Keratinocyte (primary cell): ENCODE measurements at regions not wholly inside any gene's neighbourhood (a gene's known extent, or its start where the extent isn't known, plus 50 kb on each side); places are given as distances from the start of the nearest gene placed in this dataset.

Experiments
- DNase-seq: peaks from one replicate; pipeline ENCODE4 v3.0.0-alpha.2; 2011; ENCODE audit warnings: low read depth, missing footprints, low spot score
- FAIRE-seq: peaks from 2 replicates; lab custom pipeline; 2011; peaks lifted over from hg19 to GRCh38; lab: Jason Lieb, UNC
- H2AFZ ChIP-seq: 2 replicates; pipeline ENCODE4 v1.6.0; 2012; ENCODE audit warnings: low read length, control low read depth, inconsistent platforms; ENCODE audit not compliant: control insufficient read depth
- H3K27ac ChIP-seq: 2 replicates; pipeline ENCODE4 v1.5.1; 2011; ENCODE audit warnings: low read length; ENCODE audit not compliant: control insufficient read depth, insufficient read depth
- H3K27me3 ChIP-seq: 3 replicates; pipeline ENCODE4 v1.6.0; 2011; ENCODE audit warnings: low read length; ENCODE audit not compliant: control insufficient read depth, insufficient read depth; ENCODE audit errors: extremely low read depth
- H3K36me3 ChIP-seq, 2 experiments: 2 replicates in 1 of 2; 3 replicates in 1 of 2; pipeline ENCODE4 v1.5.1; 2011; ENCODE audit warnings: low read length in 2 of 2, mild to moderate bottlenecking in 1 of 2; ENCODE audit not compliant: control insufficient read depth in 2 of 2, insufficient read depth in 2 of 2; ENCODE audit errors: extremely low read depth in 1 of 2
- H3K4me1 ChIP-seq: 3 replicates; pipeline ENCODE4 v1.5.1; 2011; ENCODE audit warnings: low read length; ENCODE audit not compliant: control insufficient read depth, insufficient read depth; ENCODE audit errors: extremely low read depth
- H3K4me2 ChIP-seq: 3 replicates; pipeline ENCODE4 v1.6.0; 2011; ENCODE audit warnings: low read depth, low read length; ENCODE audit not compliant: control insufficient read depth, insufficient read depth; ENCODE audit errors: extremely low read depth
- H3K4me3 ChIP-seq, 3 experiments: fragments of 200-600 bp in 1 of 3; sonication (generic) in 1 of 3; 2 replicates in 2 of 3; 3 replicates in 1 of 3; pipeline ENCODE4 v1.5.1; 2011 to 2016; ENCODE audit warnings: low read length in 3 of 3, mild to moderate bottlenecking in 3 of 3, control low read depth in 2 of 3, inconsistent platforms in 1 of 3, low read depth in 1 of 3, mixed read lengths in 1 of 3, mixed run types in 1 of 3, moderate library complexity in 1 of 3; ENCODE audit not compliant: control insufficient read depth in 2 of 3, insufficient read depth in 2 of 3; ENCODE audit errors: extremely low read depth in 1 of 3
- H3K79me2 ChIP-seq: 2 replicates; pipeline ENCODE4 v1.6.0; 2012; ENCODE audit warnings: low read length; ENCODE audit not compliant: control insufficient read depth, insufficient read depth
- H3K9ac ChIP-seq: 3 replicates; pipeline ENCODE4 v1.6.0; 2011; ENCODE audit warnings: low read length; ENCODE audit not compliant: control insufficient read depth, insufficient read depth; ENCODE audit errors: extremely low read depth
- H3K9me1 ChIP-seq: 3 replicates; pipeline ENCODE4 v1.6.0; 2011; ENCODE audit warnings: low read length; ENCODE audit not compliant: control insufficient read depth, insufficient read depth; ENCODE audit errors: extremely low read depth
- H3K9me3 ChIP-seq: 2 replicates; pipeline ENCODE4 v1.5.1; 2012; ENCODE audit warnings: low read depth, low read length; ENCODE audit not compliant: control insufficient read depth
- H4K20me1 ChIP-seq: 3 replicates; pipeline ENCODE4 v1.6.0; 2011; ENCODE audit warnings: low read length; ENCODE audit not compliant: control insufficient read depth, insufficient read depth; ENCODE audit errors: extremely low read depth
- EZH2 ChIP-seq: IDR thresholded peaks from one replicate; pipeline ENCODE4 v1.6.1; 2012; ENCODE audit warnings: inconsistent platforms, mild to moderate bottlenecking, low read length, moderate library complexity
- dilution Hi-C: fragments of 300-500 bp; cut with MboI; formaldehyde crosslinking; loops from one replicate; pipeline ENCODE4 v1.7.0; 2020; ENCODE audit warnings: low sequenced_read_pairs; ENCODE audit not compliant: extremely low pct_ligation_motif_present
- TF ChIP-seq, protein P1 (sequence below), 3 experiments: IDR thresholded peaks in 1 of 3; conservative IDR thresholded peaks in 1 of 3; optimal IDR thresholded peaks in 1 of 3; 2 replicates in 2 of 3; 3 replicates in 1 of 3; pipeline versions ENCODE3 to v1.5.1; 2011; ENCODE audit warnings: low read length in 3 of 3, mild to moderate bottlenecking in 3 of 3, moderate library complexity in 2 of 3, control low read depth in 1 of 3, inconsistent platforms in 1 of 3; ENCODE audit not compliant: insufficient read depth in 2 of 3; ENCODE audit errors: extremely low read depth in 1 of 3

DNA sequence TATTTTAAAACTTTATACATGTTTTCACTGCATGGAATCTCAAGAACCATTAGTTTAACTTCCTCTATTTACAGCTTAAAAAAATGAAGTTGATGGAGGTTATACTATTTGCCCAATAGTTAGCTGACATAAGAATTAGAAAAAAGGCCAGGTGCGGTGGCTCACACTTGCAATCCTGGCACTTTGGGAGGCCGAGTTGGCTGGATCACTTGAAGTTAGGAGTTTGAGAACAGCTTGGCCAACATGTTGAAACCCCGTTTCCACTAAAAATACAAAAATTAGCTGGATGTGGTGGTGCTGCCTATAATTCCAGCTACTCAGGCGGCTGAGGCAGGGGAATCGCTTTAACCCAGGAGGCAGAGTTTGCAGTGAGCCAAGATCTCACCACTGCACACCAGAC, 125.1 kb upstream of the CDH19 start:
- no peak for FAIRE-seq
- DNase-seq, result no peak
- H3K36me3 ChIP-seq, result no peaks in the 10 kb centered on the region
- H3K9me3 ChIP-seq, result no peaks in the 10 kb centered on the region
- H2AFZ ChIP-seq, result no peak overlapping the region
- no peak overlapping the region for H3K27ac ChIP-seq
- no peak overlapping the region for H3K9ac ChIP-seq
- no peaks in the 10 kb centered on the region for H3K79me2 ChIP-seq
- H3K9me1 ChIP-seq, result no peaks in the 10 kb centered on the region
- no peaks in the 10 kb centered on the region for H4K20me1 ChIP-seq
- H3K27me3 ChIP-seq, result no peaks in the 10 kb centered on the region
- H3K4me3 ChIP-seq, result no peak overlapping the region
- dilution Hi-C loops, result no loop called here
- H3K4me2 ChIP-seq, result no peak overlapping the region
- no peaks in the 10 kb centered on the region for H3K4me1 ChIP-seq
- TF ChIP-seq, protein P1, sequence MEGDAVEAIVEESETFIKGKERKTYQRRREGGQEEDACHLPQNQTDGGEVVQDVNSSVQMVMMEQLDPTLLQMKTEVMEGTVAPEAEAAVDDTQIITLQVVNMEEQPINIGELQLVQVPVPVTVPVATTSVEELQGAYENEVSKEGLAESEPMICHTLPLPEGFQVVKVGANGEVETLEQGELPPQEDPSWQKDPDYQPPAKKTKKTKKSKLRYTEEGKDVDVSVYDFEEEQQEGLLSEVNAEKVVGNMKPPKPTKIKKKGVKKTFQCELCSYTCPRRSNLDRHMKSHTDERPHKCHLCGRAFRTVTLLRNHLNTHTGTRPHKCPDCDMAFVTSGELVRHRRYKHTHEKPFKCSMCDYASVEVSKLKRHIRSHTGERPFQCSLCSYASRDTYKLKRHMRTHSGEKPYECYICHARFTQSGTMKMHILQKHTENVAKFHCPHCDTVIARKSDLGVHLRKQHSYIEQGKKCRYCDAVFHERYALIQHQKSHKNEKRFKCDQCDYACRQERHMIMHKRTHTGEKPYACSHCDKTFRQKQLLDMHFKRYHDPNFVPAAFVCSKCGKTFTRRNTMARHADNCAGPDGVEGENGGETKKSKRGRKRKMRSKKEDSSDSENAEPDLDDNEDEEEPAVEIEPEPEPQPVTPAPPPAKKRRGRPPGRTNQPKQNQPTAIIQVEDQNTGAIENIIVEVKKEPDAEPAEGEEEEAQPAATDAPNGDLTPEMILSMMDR (optimal IDR thresholded peaks at IDR 0.05 in 1 of 3, IDR thresholded peaks at IDR 0.05 in 1 of 3, conservative IDR thresholded peaks at IDR 0.05 in 1 of 3; ENCODE audit: extremely low read depth in 1 of 3, insufficient read depth in 2 of 3, low read length in 3 of 3), result no peak
- no peak for TF ChIP-seq EZH2

DNA sequence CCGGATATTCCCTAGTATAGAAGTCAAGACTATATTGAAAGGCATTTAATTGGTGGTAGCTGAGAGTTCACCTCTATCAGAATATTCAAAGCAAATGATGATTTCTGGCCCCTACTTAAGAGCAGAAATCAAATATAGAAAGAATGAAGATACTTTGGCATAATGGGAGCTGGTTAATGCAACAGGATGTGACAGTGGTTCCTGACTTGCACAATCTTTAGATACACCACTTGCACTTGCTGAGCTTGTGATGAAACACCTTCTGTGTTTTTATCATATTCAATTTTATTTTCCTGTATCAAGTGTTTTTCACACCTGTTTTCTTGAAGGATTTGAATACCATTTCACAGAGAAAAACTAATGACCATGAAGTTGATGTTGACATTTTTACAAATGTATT, 124.1 kb upstream of the CDH19 start:
- FAIRE-seq (no peak), DNase-seq (no peak)
- H3K36me3 ChIP-seq, result no peaks in the 10 kb centered on the region
- dilution Hi-C loops, result no loop called here
- no peak overlapping the region for H3K4me3 ChIP-seq
- no peaks in the 10 kb centered on the region for H3K79me2 ChIP-seq
- H3K4me2 ChIP-seq, result no peak overlapping the region
- H3K27ac ChIP-seq, result no peak overlapping the region
- no peak overlapping the region for H3K9ac ChIP-seq
- H3K27me3 ChIP-seq, result no peaks in the 10 kb centered on the region
- H3K9me3 ChIP-seq, result no peaks in the 10 kb centered on the region
- no peaks in the 10 kb centered on the region for H3K4me1 ChIP-seq
- H4K20me1 ChIP-seq, result no peaks in the 10 kb centered on the region
- no peak overlapping the region for H2AFZ ChIP-seq
- TF ChIP-seq, protein P1 (optimal IDR thresholded peaks at IDR 0.05 in 1 of 3, IDR thresholded peaks at IDR 0.05 in 1 of 3, conservative IDR thresholded peaks at IDR 0.05 in 1 of 3; ENCODE audit: extremely low read depth in 1 of 3, insufficient read depth in 2 of 3, low read length in 3 of 3), result no peak
- TF ChIP-seq EZH2, result no peak
- H3K9me1 ChIP-seq, result no peaks in the 10 kb centered on the region
